ENCODE measurements at regions not wholly inside any gene's neighbourhood (a gene's known extent, or its start where the extent isn't known, plus 50 kb on each side); places are given as distances from the start of the nearest gene placed in this dataset.
"Not testable (repeated sequence)": the region's sequence is repeated elsewhere in the genome, so short reads cannot be mapped to it uniquely, and the experiment has no call there.

GRCh38 chr14:19052977-19053376 is 85.7 kb downstream of the POTEM start:
- H3K27ac ChIP-seq; ATAC-seq; H3K4me1 ChIP-seq; H3K9me3 ChIP-seq; H3K27me3 ChIP-seq; H3K36me3 ChIP-seq (replicated peaks in 1 of 2; ENCODE audit: insufficient read depth in 1 of 2, low read depth in 2 of 2); intact Hi-C loops (cut with DNase I); DNase-seq; H3K4me3 ChIP-seq: not testable (repeated sequence)
- no CpG with 5 or more reads among the region's 15 CpGs for WGBS, 2 donors

GRCh38 chr14:19053426-19054050 is 86.3 kb downstream of the POTEM start:
- H3K9me3 ChIP-seq; H3K27ac ChIP-seq; H3K4me1 ChIP-seq; DNase-seq; H3K4me3 ChIP-seq; H3K27me3 ChIP-seq; intact Hi-C loops (cut with DNase I); H3K36me3 ChIP-seq (replicated peaks in 1 of 2; ENCODE audit: insufficient read depth in 1 of 2, low read depth in 2 of 2): not testable (repeated sequence)
- ATAC-seq, result peak; percentile 45
- WGBS, 2 donors, result no CpG with 5 or more reads among the region's 27 CpGs

- WGBS, 2 donors, result no CpG with 5 or more reads among the region's 27 CpGs
- H3K4me3 ChIP-seq; DNase-seq; H3K27ac ChIP-seq; H3K27me3 ChIP-seq; H3K4me1 ChIP-seq; H3K9me3 ChIP-seq; ATAC-seq; intact Hi-C loops (cut with DNase I); H3K36me3 ChIP-seq (replicated peaks in 1 of 2; ENCODE audit: insufficient read depth in 1 of 2, low read depth in 2 of 2): not testable (repeated sequence)
Observed at GRCh38 chr14:19054108-19054721, 87.0 kb downstream of the POTEM start.

- H3K4me3 ChIP-seq; H3K27me3 ChIP-seq; H3K9me3 ChIP-seq; DNase-seq; H3K27ac ChIP-seq; H3K4me1 ChIP-seq; intact Hi-C loops (cut with DNase I); H3K36me3 ChIP-seq (replicated peaks in 1 of 2; ENCODE audit: insufficient read depth in 1 of 2, low read depth in 2 of 2): not testable (repeated sequence)
- ATAC-seq, result peak; percentile 48
- no CpG with 5 or more reads among the region's 20 CpGs for WGBS, 2 donors
Observed at GRCh38 chr14:19054934-19055333, 87.7 kb downstream of the POTEM start.

- DNase-seq; H3K27me3 ChIP-seq; ATAC-seq; H3K36me3 ChIP-seq (replicated peaks in 1 of 2; ENCODE audit: insufficient read depth in 1 of 2, low read depth in 2 of 2); H3K4me3 ChIP-seq; H3K4me1 ChIP-seq; H3K9me3 ChIP-seq; H3K27ac ChIP-seq; intact Hi-C loops (cut with DNase I): not testable (repeated sequence)
- WGBS, 2 donors, result 26% methylated on average over 2 of the region's 2 CpGs; no CpG with 5 or more reads in 1 of the 2 donors
Observed at GRCh38 chr14:19059066-19059465, 91.8 kb downstream of the POTEM start.

- peak; percentile 86 for ATAC-seq
Observed at GRCh38 chr14:19061689-19062450, 94.6 kb downstream of the POTEM start.

GRCh38 chr14:19068957-19069356 is 101.7 kb downstream of the POTEM start:
- H3K4me1 ChIP-seq; H3K27me3 ChIP-seq; H3K9me3 ChIP-seq; intact Hi-C loops (cut with DNase I); DNase-seq; H3K4me3 ChIP-seq; ATAC-seq; H3K27ac ChIP-seq; H3K36me3 ChIP-seq (replicated peaks in 1 of 2; ENCODE audit: insufficient read depth in 1 of 2, low read depth in 2 of 2): not testable (repeated sequence)
- no CpG with 5 or more reads among the region's 3 CpGs for WGBS, 2 donors

More at GRCh38 chr14:19061689-19062450, 94.6 kb downstream of the POTEM start:
- H3K27ac ChIP-seq; H3K4me1 ChIP-seq; H3K9me3 ChIP-seq; DNase-seq; intact Hi-C loops (cut with DNase I); H3K27me3 ChIP-seq; H3K36me3 ChIP-seq (replicated peaks in 1 of 2; ENCODE audit: insufficient read depth in 1 of 2, low read depth in 2 of 2); H3K4me3 ChIP-seq: not testable (repeated sequence)
- no CpG with 5 or more reads among the region's 34 CpGs for WGBS, 2 donors

- intact Hi-C loops (cut with DNase I); H3K4me3 ChIP-seq; H3K9me3 ChIP-seq; DNase-seq; H3K36me3 ChIP-seq (replicated peaks in 1 of 2; ENCODE audit: insufficient read depth in 1 of 2, low read depth in 2 of 2); H3K27ac ChIP-seq; H3K27me3 ChIP-seq; H3K4me1 ChIP-seq; ATAC-seq: not testable (repeated sequence)
- WGBS, 2 donors, result no CpG with 5 or more reads among the region's 2 CpGs
Observed at GRCh38 chr14:19072518-19072917, 105.3 kb downstream of the POTEM start.
